HepG2 (cell line): ENCODE measurements at regions not wholly inside any gene's neighbourhood (a gene's known extent, or its start where the extent isn't known, plus 50 kb on each side); places are given as distances from the start of the nearest gene placed in this dataset.

Experiments used
- ATAC-seq: fragments of 200-7000 bp; cut with Tn5 transposase; 3 replicates; pipeline ENCODE4 v1.9.1; 2020; ENCODE audit warnings: mild to moderate bottlenecking, moderate library complexity
- BruUV-seq: library from RNA; stranded (reverse); fragments of 400-500 nt; replicated peaks from 2 replicates; lab custom pipeline; 2021; lab: Mats Ljungman, UMichigan
- CTCF ChIA-PET: fragments of 300-600 bp; formaldehyde crosslinking; extraction: SDS; loops from one replicate; lab custom pipeline; 2021; ENCODE audit warnings: low total read pairs, inconsistent platforms, low intra/inter-chr PET ratio; lab: Yijun Ruan, JAX
- POLR2A ChIA-PET: fragments of 350-600 bp; sonication (Branson Sonifier 250); formaldehyde crosslinking; loops from one replicate; lab custom pipeline; 2020; ENCODE audit warnings: antibody characterized with exemption, inconsistent platforms; lab: Yijun Ruan, JAX
- DNase-seq: peaks from one replicate; pipeline ENCODE4 v3.0.0-alpha.2; 2015; ENCODE audit warnings: low spot score
- FAIRE-seq: peaks from 3 replicates; lab custom pipeline; 2011; peaks lifted over from hg19 to GRCh38; lab: Jason Lieb, UNC
- H2AFZ ChIP-seq: one replicate; pipeline ENCODE4 v1.6.1; 2011; ENCODE audit warnings: low read length, inconsistent platforms
- H3K27ac ChIP-seq: fragments of 300-600 bp; 3 replicates; pipeline ENCODE4 v1.8.0; 2011; ENCODE audit warnings: mixed run types, mild to moderate bottlenecking, mixed read lengths, low read length, inconsistent platforms; ENCODE audit not compliant: insufficient read depth; ENCODE audit errors: extremely low read length
- H3K27me3 ChIP-seq, 2 experiments: fragments of 200-600 bp in 1 of 2; 2 replicates in 1 of 2; 3 replicates in 1 of 2; pipeline versions ENCODE4 v1.6.0 to v1.8.0; 2011; ENCODE audit warnings: low read length in 2 of 2, mild to moderate bottlenecking in 2 of 2, moderate library complexity in 2 of 2, inconsistent platforms in 1 of 2; ENCODE audit not compliant: insufficient read depth in 2 of 2, control insufficient read depth in 1 of 2
- H3K36me3 ChIP-seq, 2 experiments: fragments of 200-600 bp in 1 of 2; replicated peaks in 1 of 2; 2 replicates in 1 of 2; 3 replicates in 1 of 2; pipeline versions ENCODE4 v1.5.1 to v1.8.0; 2011; ENCODE audit warnings: low read length in 2 of 2, inconsistent platforms in 1 of 2; ENCODE audit not compliant: insufficient read depth in 2 of 2, control insufficient read depth in 1 of 2
- H3K4me1 ChIP-seq: 2 replicates; pipeline ENCODE4 v1.5.1; 2012; ENCODE audit warnings: low read length, inconsistent platforms; ENCODE audit not compliant: insufficient read depth
- H3K4me2 ChIP-seq: 2 replicates; pipeline ENCODE4 v1.6.0; 2011; ENCODE audit warnings: low read depth, low read length, inconsistent platforms
- H3K4me3 ChIP-seq, 3 experiments: fragments of 200-600 bp in 1 of 3; sonication (generic), shearing (Covaris generic) in 1 of 3; replicated peaks in 1 of 3; 2 replicates each; pipeline ENCODE4 v1.5.1; 2011 to 2016; ENCODE audit warnings: low read length in 3 of 3, inconsistent platforms in 2 of 3, low read depth in 2 of 3, mild to moderate bottlenecking in 2 of 3, control low read depth in 1 of 3, mixed read lengths in 1 of 3; ENCODE audit not compliant: insufficient read depth in 1 of 3
- H3K79me2 ChIP-seq: one replicate; pipeline ENCODE4 v1.6.1; 2011; ENCODE audit warnings: low read length, inconsistent platforms; ENCODE audit not compliant: insufficient read depth
- H3K9ac ChIP-seq: 2 replicates; pipeline ENCODE4 v1.6.0; 2011; ENCODE audit warnings: mild to moderate bottlenecking, low read depth, low read length, inconsistent platforms; ENCODE audit not compliant: insufficient read depth
- H3K9me3 ChIP-seq: 2 replicates; pipeline ENCODE4 v1.5.1; 2012; ENCODE audit warnings: mild to moderate bottlenecking, low read length
- H4K20me1 ChIP-seq: 2 replicates; pipeline ENCODE4 v1.6.0; 2011; ENCODE audit warnings: inconsistent platforms, mild to moderate bottlenecking, low read length, moderate library complexity; ENCODE audit not compliant: insufficient read depth
- AKAP8 ChIP-seq: sonication (generic); formaldehyde crosslinking; IDR thresholded peaks from 2 replicates; pipeline ENCODE4 v1.5.1; 2020; ENCODE audit warnings: mild to moderate bottlenecking, missing genetic modification reagents
- KDM1A ChIP-seq: IDR thresholded peaks from 2 replicates; pipeline ENCODE4 v1.6.1; 2016; ENCODE audit warnings: missing compliant biosample characterization
- LRRFIP1 ChIP-seq: sonication (generic); formaldehyde crosslinking; conservative IDR thresholded peaks from 2 replicates; pipeline ENCODE4 v1.4.0; 2020; ENCODE audit warnings: missing genetic modification reagents
- RFX5 ChIP-seq: IDR thresholded peaks from 2 replicates; pipeline ENCODE4 v1.6.1; 2011; ENCODE audit warnings: low read depth, low read length, improper control_type of control experiment
- RFXANK ChIP-seq: IDR thresholded peaks from 2 replicates; pipeline ENCODE4 v1.6.1; 2016
- STAG1 ChIP-seq: sonication (generic); formaldehyde crosslinking; IDR thresholded peaks from 2 replicates; pipeline ENCODE4 v1.4.0; 2020; ENCODE audit warnings: missing genetic modification reagents
- U2AF2 ChIP-seq: fragments of 200-400 bp; formaldehyde crosslinking; IDR thresholded peaks from 2 replicates; pipeline ENCODE4 v1.6.1; 2017; ENCODE audit warnings: low read depth, mild to moderate bottlenecking, low read length
- ZC3H4 ChIP-seq: sonication (generic); formaldehyde crosslinking; IDR thresholded peaks from 2 replicates; pipeline ENCODE4 v1.4.0; 2020; ENCODE audit warnings: missing genetic modification reagents, borderline replicate concordance
- ZNF180 ChIP-seq: sonication (generic); formaldehyde crosslinking; IDR thresholded peaks from 2 replicates; pipeline ENCODE4 v1.4.0; 2020; ENCODE audit warnings: low read depth, missing genetic modification reagents, borderline replicate concordance
- ZNF891 ChIP-seq: sonication (generic); formaldehyde crosslinking; IDR thresholded peaks from 2 replicates; pipeline ENCODE4 v1.5.0; 2020; ENCODE audit warnings: mild to moderate bottlenecking, missing genetic modification reagents
- WGBS: methylation state at CpG from one replicate; pipeline ENCODE4 v1.1.6; 2017; ENCODE audit warnings: low lambda C conversion rate; 5-methylcytosine and 5-hydroxymethylcytosine counted together
- in situ Hi-C: cut with HindIII; loops from 2 replicates; pipeline ENCODE4 v1.10.0; 2017; ENCODE audit warnings: low pct_unique_long_range_greater_than_20kb; ENCODE audit not compliant: extremely low pct_ligation_motif_present
- intact Hi-C: fragments of 100-400 bp; cut with micrococcal nuclease; formaldehyde crosslinking; loops from one replicate; pipeline ENCODE4 v1.10.0; 2022; ENCODE audit not compliant: unreplicated experiment
- TF ChIP-seq, protein P1 (sequence below): sonication (generic); formaldehyde crosslinking; IDR thresholded peaks from 2 replicates; pipeline ENCODE4 v1.5.0; 2020; ENCODE audit warnings: mild to moderate bottlenecking, missing genetic modification reagents, moderate library complexity
- TF ChIP-seq, protein P2 (sequence below): sonication (generic); formaldehyde crosslinking; IDR thresholded peaks from 2 replicates; pipeline ENCODE4 v1.4.0; 2020; ENCODE audit warnings: missing genetic modification reagents

GRCh38 chr3:8301977-8302735 is 199.5 kb upstream of the LMCD1 start:
- FAIRE-seq (peak; percentile 82), DNase-seq (peak; percentile 31), ATAC-seq (peak; percentile 64)
- POLR2A ChIA-PET = no interaction called here
- intact Hi-C loops = no loop called here
- Histone ChIP-seq H3K79me2 (no peaks in the 10 kb centered on the region), H3K27ac (no peak overlapping the region), H3K9ac (no peak overlapping the region), H3K4me2 (no peak overlapping the region), H3K9me3 (no peaks in the 10 kb centered on the region), H2AFZ (no peak overlapping the region), H3K4me3 (no peak overlapping the region), H4K20me1 (no peaks in the 10 kb centered on the region), H3K4me1 (no peaks in the 10 kb centered on the region), H3K36me3 (no peaks in the 10 kb centered on the region), H3K27me3 (no peaks in the 10 kb centered on the region)
- BruUV-seq = no TSS peak
- CTCF ChIA-PET = no interaction called here
- TF ChIP-seq U2AF2 (no peak), ZNF891 (CRISPR knock-in tag) (no peak), ZNF180 (CRISPR knock-in tag) (no peak), RFXANK (no peak), LRRFIP1 (CRISPR knock-in tag) (no peak), ZC3H4 (CRISPR knock-in tag) (no peak), KDM1A (CRISPR knock-in tag) (no peak), STAG1 (CRISPR knock-in tag) (peak; percentile 49), RFX5 (no peak), AKAP8 (no peak)
- TF ChIP-seq, protein P1, sequence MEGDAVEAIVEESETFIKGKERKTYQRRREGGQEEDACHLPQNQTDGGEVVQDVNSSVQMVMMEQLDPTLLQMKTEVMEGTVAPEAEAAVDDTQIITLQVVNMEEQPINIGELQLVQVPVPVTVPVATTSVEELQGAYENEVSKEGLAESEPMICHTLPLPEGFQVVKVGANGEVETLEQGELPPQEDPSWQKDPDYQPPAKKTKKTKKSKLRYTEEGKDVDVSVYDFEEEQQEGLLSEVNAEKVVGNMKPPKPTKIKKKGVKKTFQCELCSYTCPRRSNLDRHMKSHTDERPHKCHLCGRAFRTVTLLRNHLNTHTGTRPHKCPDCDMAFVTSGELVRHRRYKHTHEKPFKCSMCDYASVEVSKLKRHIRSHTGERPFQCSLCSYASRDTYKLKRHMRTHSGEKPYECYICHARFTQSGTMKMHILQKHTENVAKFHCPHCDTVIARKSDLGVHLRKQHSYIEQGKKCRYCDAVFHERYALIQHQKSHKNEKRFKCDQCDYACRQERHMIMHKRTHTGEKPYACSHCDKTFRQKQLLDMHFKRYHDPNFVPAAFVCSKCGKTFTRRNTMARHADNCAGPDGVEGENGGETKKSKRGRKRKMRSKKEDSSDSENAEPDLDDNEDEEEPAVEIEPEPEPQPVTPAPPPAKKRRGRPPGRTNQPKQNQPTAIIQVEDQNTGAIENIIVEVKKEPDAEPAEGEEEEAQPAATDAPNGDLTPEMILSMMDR = peak; percentile 61
- TF ChIP-seq, protein P2, sequence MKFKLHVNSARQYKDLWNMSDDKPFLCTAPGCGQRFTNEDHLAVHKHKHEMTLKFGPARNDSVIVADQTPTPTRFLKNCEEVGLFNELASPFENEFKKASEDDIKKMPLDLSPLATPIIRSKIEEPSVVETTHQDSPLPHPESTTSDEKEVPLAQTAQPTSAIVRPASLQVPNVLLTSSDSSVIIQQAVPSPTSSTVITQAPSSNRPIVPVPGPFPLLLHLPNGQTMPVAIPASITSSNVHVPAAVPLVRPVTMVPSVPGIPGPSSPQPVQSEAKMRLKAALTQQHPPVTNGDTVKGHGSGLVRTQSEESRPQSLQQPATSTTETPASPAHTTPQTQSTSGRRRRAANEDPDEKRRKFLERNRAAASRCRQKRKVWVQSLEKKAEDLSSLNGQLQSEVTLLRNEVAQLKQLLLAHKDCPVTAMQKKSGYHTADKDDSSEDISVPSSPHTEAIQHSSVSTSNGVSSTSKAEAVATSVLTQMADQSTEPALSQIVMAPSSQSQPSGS = no peak
- in situ Hi-C loops = no loop called here
- 6% methylated on average over 7 of the region's 7 CpGs for WGBS
